SU-DHL-6 (cell line): ENCODE measurements at regions not wholly inside any gene's neighbourhood (a gene's known extent, or its start where the extent isn't known, plus 50 kb on each side); places are given as distances from the start of the nearest gene placed in this dataset.

ENCODE experiments used
- EZH2phosphoT487 ChIP-seq: fragments of 200-600 bp; sonication (generic), shearing (Covaris generic); conservative IDR thresholded peaks from 2 replicates; pipeline ENCODE4 v1.6.1; 2018; ENCODE audit warnings: mild to moderate bottlenecking, antibody characterized with exemption, low read length, moderate library complexity, mixed read lengths
- TF ChIP-seq, protein P1 (sequence below): fragments of 200-600 bp; sonication (generic); IDR thresholded peaks from one replicate; pipeline ENCODE4 v1.5.1; 2017; ENCODE audit warnings: antibody characterized with exemption, mild to moderate bottlenecking, low read length, moderate library complexity; ENCODE audit not compliant: insufficient read depth, poor library complexity, severe bottlenecking

DNA sequence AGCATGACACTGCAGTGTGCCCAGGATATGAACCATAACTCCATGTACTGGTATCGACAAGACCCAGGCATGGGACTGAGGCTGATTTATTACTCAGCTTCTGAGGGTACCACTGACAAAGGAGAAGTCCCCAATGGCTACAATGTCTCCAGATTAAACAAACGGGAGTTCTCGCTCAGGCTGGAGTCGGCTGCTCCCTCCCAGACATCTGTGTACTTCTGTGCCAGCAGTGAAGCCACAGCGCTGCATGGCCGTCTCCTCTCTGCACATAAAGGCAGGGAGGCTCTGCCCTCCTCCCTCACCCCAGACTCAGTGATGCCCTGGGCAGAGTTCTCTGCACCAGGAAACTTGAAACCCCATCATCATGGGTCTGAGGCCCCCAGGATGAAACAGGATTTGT, 70.7 kb upstream of the PRSS58 start:
- TF ChIP-seq, protein P1, sequence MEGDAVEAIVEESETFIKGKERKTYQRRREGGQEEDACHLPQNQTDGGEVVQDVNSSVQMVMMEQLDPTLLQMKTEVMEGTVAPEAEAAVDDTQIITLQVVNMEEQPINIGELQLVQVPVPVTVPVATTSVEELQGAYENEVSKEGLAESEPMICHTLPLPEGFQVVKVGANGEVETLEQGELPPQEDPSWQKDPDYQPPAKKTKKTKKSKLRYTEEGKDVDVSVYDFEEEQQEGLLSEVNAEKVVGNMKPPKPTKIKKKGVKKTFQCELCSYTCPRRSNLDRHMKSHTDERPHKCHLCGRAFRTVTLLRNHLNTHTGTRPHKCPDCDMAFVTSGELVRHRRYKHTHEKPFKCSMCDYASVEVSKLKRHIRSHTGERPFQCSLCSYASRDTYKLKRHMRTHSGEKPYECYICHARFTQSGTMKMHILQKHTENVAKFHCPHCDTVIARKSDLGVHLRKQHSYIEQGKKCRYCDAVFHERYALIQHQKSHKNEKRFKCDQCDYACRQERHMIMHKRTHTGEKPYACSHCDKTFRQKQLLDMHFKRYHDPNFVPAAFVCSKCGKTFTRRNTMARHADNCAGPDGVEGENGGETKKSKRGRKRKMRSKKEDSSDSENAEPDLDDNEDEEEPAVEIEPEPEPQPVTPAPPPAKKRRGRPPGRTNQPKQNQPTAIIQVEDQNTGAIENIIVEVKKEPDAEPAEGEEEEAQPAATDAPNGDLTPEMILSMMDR = no peak
- no peak for TF ChIP-seq EZH2phosphoT487
